Limb (tissue), 2 donors: ENCODE measurements at regions not wholly inside any gene's neighbourhood (a gene's known extent, or its start where the extent isn't known, plus 50 kb on each side); places are given as distances from the start of the nearest gene placed in this dataset.
A peak's percentile ranks its signal among the peaks of the same experiment; 100 is the strongest.

Experiments
- DNase-seq, 2 donors: peaks; one replicate each; pipeline ENCODE4 v3.0.0-alpha.2; 2016; ENCODE audit errors: extremely low spot score in 2 of 2

- DNase-seq: peak in 1 of 2 donors; percentile 9
Measured at GRCh38 chr7:12456506-12456905, 52.8 kb upstream of the VWDE start.

GRCh38 chr7:12458520-12459131 is 55.0 kb upstream of the VWDE start:
- DNase-seq: peak in 1 of 2 donors; percentile 68

GRCh38 chr7:12467837-12468236 is 64.2 kb upstream of the VWDE start:
- no peak for DNase-seq

GRCh38 chr7:12469568-12469967 is 65.9 kb upstream of the VWDE start:
- peak in 1 of 2 donors; percentile 23 for DNase-seq

GRCh38 chr7:12470930-12471329 is 67.3 kb upstream of the VWDE start:
- no peak for DNase-seq

- no peak for DNase-seq
Measured at GRCh38 chr7:12474035-12474434, 70.4 kb upstream of the VWDE start.

- DNase-seq: peak in 1 of 2 donors; percentile 28
Measured at GRCh38 chr7:12475362-12476063, 71.8 kb upstream of the VWDE start.

GRCh38 chr7:12477620-12478019 is 74.0 kb upstream of the VWDE start:
- DNase-seq: no peak

- DNase-seq: no peak
Measured at GRCh38 chr7:12481722-12482121, 78.1 kb upstream of the VWDE start.

- no peak for DNase-seq
Measured at GRCh38 chr7:12485845-12486244, 82.2 kb upstream of the VWDE start.

- no peak for DNase-seq
Measured at GRCh38 chr7:12488341-12488740, 82.2 kb upstream of the SCIN start.

- DNase-seq: peak in 1 of 2 donors; percentile 49
Measured at GRCh38 chr7:12490107-12490688, 80.3 kb upstream of the SCIN start.

GRCh38 chr7:12490940-12491339 is 79.6 kb upstream of the SCIN start:
- DNase-seq: no peak

- DNase-seq: no peak
Measured at GRCh38 chr7:12491526-12491925, 79.0 kb upstream of the SCIN start.

GRCh38 chr7:12493407-12493806 is 77.1 kb upstream of the SCIN start:
- no peak for DNase-seq

- DNase-seq: no peak
Measured at GRCh38 chr7:12493863-12494686, 76.4 kb upstream of the SCIN start.

GRCh38 chr7:12494687-12495024 is 75.9 kb upstream of the SCIN start:
- DNase-seq: no peak

- DNase-seq: peak in 1 of 2 donors; percentile 55
Measured at GRCh38 chr7:12496901-12497674, 73.4 kb upstream of the SCIN start.

GRCh38 chr7:12504149-12504548 is 66.4 kb upstream of the SCIN start:
- no peak for DNase-seq

- DNase-seq: no peak
Measured at GRCh38 chr7:12508005-12508404, 62.5 kb upstream of the SCIN start.

GRCh38 chr7:12508554-12508953 is 62.0 kb upstream of the SCIN start:
- no peak for DNase-seq
